Brain microvascular endothelial cell (primary cell): ENCODE measurements at regions not wholly inside any gene's neighbourhood (a gene's known extent, or its start where the extent isn't known, plus 50 kb on each side); places are given as distances from the start of the nearest gene placed in this dataset.

Experiments used
- DNase-seq: peaks from one replicate; pipeline ENCODE4 v3.0.0-alpha.2; 2020
- H3K27ac ChIP-seq: fragments of 250-450 bp; sonication (Bioruptor Pico); 2 replicates; pipeline ENCODE4 v1.5.1; 2020; ENCODE audit warnings: mild to moderate bottlenecking, moderate library complexity
- H3K27me3 ChIP-seq: fragments of 250-450 bp; sonication (Bioruptor Pico); replicated peaks from 2 replicates; pipeline ENCODE4 v1.5.1; 2020; ENCODE audit warnings: mild to moderate bottlenecking
- H3K36me3 ChIP-seq: fragments of 250-450 bp; sonication (Bioruptor Pico); replicated peaks from 2 replicates; pipeline ENCODE4 v1.5.1; 2020; ENCODE audit warnings: mild to moderate bottlenecking
- H3K4me3 ChIP-seq: 2 replicates; pipeline ENCODE4 v1.5.1; 2011; ENCODE audit warnings: low read depth, mild to moderate bottlenecking, control low read depth, low read length, moderate library complexity
- CTCF ChIP-seq: IDR thresholded peaks from 2 replicates; pipeline ENCODE4 v1.5.1; 2011; ENCODE audit warnings: low read depth, mild to moderate bottlenecking, moderate library complexity, low read length, control low read depth, inconsistent platforms; ENCODE audit errors: missing control alignments
- in situ Hi-C: cut with HindIII; loops from 2 replicates; pipeline ENCODE4 v1.10.0; 2017; ENCODE audit warnings: low sequenced_read_pairs, low pct_ligation_motif_present

GRCh38 chr5:86671536-86671935, 53.8 kb downstream of the COX7C start:
- H3K4me3 ChIP-seq, result no peak overlapping the region

GRCh38 chr5:86674069-86674468, 56.3 kb downstream of the COX7C start:
- in situ Hi-C loops, result no loop called here
- Histone ChIP-seq H3K36me3 (no peaks in the 10 kb centered on the region), H3K27me3 (no peaks in the 10 kb centered on the region), H3K4me3 (no peak overlapping the region), H3K27ac (no peak overlapping the region)
- TF ChIP-seq CTCF, result no peak
- DNase-seq, result no peak

More at GRCh38 chr5:86671536-86671935, 53.8 kb downstream of the COX7C start:
- Histone ChIP-seq H3K36me3 (no peaks in the 10 kb centered on the region), H3K27me3 (no peaks in the 10 kb centered on the region), H3K27ac (no peak overlapping the region)
- DNase-seq, result no peak
- in situ Hi-C loops, result no loop called here
- no peak for TF ChIP-seq CTCF

DNA sequence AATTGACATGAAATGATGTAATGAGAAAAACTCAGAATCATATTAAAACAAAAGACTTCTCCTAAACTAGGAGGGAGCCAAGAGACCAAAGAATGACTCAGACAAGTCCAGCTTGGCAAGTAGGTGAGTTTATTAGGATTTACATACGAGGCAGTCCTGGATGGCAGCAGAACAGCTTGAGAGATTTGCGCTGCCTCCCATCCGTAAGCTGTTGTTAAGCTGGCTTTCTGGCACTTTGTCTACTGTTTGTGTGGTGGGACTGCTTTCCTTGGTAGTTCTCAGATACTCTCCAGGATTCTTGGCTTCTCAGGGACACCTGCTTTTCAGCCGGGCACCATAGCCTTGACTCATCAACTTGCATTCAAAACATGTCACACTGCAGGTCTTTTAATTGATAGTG, 57.6 kb downstream of the COX7C start:
- Histone ChIP-seq H3K27ac (no peak overlapping the region), H3K27me3 (no peaks in the 10 kb centered on the region), H3K36me3 (no peaks in the 10 kb centered on the region), H3K4me3 (no peak overlapping the region)
- DNase-seq, result no peak
- in situ Hi-C loops, result no loop called here
- TF ChIP-seq CTCF, result no peak

- H3K4me3 ChIP-seq, result no peak overlapping the region
- peak; percentile 85 for DNase-seq
- peak; percentile 52 for TF ChIP-seq CTCF
- no peaks in the 10 kb centered on the region for H3K36me3 ChIP-seq
- H3K27me3 ChIP-seq, result no peaks in the 10 kb centered on the region
- in situ Hi-C loops, result no loop called here
- H3K27ac ChIP-seq, result no peak overlapping the region
These were observed 61.8 kb downstream of the COX7C start for GRCh38 chr5:86679529-86679928.

DNA sequence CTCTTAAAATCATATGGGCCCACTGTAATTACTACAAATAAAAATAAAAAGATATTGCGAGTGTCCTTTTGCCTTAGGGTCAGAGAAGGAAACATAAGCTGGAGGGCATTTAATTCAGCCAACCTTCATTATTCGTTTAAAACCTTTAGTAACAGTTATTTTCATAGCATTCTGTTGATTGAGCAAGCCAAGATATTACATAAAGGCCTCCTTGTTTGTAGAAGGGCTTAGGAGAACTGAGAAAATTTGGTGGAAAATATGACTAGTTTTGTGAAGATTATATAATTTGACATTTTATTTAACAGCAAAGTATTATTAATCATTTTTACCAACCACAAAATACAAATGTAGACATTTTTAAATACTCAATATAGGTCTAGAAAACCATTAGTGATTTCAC, 62.2 kb downstream of the COX7C start:
- Histone ChIP-seq H3K27me3 (no peaks in the 10 kb centered on the region), H3K36me3 (no peaks in the 10 kb centered on the region), H3K27ac (no peak overlapping the region), H3K4me3 (no peak overlapping the region)
- DNase-seq, result no peak
- no peak for TF ChIP-seq CTCF
- in situ Hi-C loops, result no loop called here

GRCh38 chr5:86684222-86684621, 66.5 kb downstream of the COX7C start:
- Histone ChIP-seq H3K27ac (no peak overlapping the region), H3K4me3 (no peak overlapping the region), H3K36me3 (no peaks in the 10 kb centered on the region), H3K27me3 (no peaks in the 10 kb centered on the region)
- no peak for TF ChIP-seq CTCF
- in situ Hi-C loops, result no loop called here
- peak; percentile 35 for DNase-seq
